ENCODE measurements at regions not wholly inside any gene's neighbourhood (a gene's known extent, or its start where the extent isn't known, plus 50 kb on each side); places are given as distances from the start of the nearest gene placed in this dataset.
"Not testable (repeated sequence)": the region's sequence is repeated elsewhere in the genome, so short reads cannot be mapped to it uniquely, and the experiment has no call there.

DNA sequence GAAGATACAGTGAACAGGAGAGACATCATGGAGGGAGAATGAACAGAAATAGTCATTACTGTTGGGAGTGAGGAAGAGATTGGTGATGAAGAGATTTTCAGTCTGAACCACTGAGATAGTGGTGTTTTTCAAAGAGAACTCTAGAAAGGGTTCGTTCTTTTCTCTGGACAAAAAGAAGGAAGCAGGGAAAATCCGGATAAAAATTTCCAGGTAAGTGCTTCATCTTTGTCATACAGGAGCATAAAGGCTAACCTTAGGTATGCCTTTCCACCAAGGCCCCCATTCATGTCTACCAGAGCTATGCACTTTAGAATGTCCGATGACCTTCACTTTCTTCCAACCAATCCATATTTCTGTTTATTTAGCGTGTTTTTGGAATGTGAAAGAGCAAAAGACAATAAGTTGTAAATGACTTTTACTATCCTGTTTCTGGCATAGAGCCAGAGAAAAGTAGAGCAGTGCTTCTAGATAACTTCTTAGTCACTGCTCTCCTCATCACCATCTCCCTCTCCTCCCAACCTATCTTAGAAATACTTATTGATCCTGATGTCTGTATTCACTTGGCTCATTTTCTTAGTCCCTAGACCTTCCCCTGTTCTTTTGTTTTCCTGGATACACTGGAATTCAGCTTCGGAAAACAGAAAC lies 116.5 kb downstream of the TTC6 start:
- DNase-seq (ENCODE audit: low spot score): no peak

GRCh38 chr14:37712476-37712860 lies 117.0 kb downstream of the TTC6 start:
- not testable (repeated sequence) for DNase-seq (ENCODE audit: low spot score)

GRCh38 chr14:37712976-37713431 lies 117.6 kb downstream of the TTC6 start:
- DNase-seq (ENCODE audit: low spot score): no peak

DNA sequence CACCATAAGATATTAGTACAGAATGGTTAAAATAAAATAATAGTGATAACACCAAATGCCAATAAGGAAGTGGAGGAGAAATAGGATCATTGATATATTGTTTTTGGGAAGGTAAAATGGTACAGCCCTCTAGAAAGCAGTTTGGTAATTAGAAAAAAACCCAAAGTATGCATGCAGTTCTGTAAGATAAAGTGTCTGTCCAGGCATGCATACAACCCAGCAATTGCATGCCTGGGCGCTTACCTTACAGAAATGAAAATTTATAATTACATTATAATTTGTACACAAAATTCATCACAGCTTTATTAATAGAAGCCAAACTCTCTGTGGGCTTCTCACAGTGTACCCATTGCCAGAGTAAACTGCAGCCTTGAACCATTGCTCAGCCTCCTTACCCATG lies 124.7 kb downstream of the TTC6 start:
- DNase-seq (ENCODE audit: low spot score): no peak

DNA sequence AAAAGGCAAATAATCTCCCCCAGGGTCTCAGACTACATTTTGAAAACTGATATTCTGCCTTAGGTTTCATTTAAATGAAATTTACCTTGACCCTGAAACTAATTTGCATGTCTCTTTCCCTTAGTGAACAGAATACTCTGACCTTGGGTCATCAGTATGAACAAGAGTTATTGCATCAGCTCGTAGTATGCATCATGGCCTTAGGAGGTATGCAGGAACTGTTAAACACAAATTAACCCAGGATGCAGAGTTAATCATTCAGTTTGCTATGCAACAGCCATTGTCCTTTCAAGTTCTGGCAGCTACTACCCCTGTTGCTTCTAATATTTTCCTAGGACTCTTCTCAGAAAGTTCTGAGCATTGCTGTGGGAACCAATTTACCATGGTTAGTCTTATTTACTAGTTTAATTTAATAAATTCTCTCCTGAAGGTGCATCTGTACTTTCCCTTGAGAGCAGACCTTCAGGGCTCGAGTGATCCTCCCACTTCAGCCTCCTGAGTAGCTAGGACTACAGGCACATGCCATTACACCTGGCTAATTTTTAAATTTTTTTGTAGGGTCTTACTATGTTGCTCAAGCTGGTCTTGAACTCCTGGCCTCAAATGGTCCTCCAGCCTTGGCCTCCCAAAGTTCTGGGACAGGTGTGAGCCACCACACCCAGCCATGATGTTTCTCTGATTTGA lies 126.7 kb downstream of the TTC6 start:
- DNase-seq (ENCODE audit: low spot score): peak; percentile 89

DNA sequence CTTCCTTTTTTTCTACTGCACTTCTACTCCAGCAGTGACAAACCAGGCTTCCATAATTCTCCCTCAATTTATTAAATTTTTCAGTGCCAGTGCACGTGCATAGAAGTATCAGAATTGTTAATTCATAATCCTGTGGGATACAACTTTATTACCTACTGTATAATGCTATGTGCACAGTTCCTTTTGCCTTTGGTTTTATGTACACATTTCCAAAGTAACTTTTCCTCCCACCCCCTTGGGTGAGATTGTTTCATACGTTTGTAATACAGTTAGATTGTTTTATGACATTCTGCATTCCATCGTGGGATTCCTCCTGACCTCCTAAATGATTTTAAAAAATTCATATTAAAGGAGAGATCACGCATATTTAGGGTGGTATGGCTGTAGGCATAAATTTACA lies 128.1 kb downstream of the TTC6 start:
- DNase-seq (ENCODE audit: low spot score): no peak

DNA sequence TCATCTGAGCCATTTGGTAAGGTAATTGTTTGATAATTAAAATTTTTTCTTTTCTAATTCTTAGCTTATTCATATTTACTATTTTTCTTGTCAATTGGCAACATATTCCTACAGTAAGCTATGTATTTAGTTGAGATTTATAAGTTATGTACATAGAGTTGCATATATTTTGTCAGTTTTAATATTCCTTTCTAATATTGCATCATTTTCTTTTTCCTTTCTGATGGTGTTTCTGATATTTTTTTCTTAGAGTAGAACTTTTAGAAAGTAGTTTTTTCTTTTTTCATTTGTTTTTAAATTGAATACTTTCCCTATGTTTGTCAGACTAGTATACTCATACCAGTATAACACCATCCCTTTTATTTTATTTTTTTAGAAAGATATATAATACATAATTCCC lies 131.3 kb downstream of the TTC6 start:
- no peak for DNase-seq (ENCODE audit: low spot score)

GRCh38 chr14:37729218-37729617 lies 133.8 kb downstream of the TTC6 start:
- DNase-seq (ENCODE audit: low spot score): no peak

GRCh38 chr14:37731094-37731493 lies 135.7 kb downstream of the TTC6 start:
- no peak for DNase-seq (ENCODE audit: low spot score)

DNA sequence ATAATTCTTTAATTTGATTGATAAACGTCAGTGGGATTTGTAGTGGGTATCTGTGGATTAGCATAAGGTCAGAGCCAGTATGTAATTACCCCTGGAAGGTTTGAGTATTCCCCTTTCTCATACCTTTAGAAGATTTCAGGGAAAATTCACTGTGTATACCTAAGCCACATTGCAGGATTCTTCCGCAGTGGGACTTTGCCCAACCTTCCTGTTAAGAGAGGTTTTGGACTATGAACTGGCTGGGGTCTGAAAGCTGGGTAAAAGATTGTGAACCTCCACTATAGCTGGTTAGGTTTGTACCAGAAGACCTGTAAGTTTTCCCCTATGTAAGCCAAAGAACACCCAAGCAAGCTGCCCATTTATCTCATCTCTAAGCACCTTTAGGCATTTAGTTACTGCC lies 150.2 kb downstream of the TTC6 start:
- DNase-seq (ENCODE audit: low spot score): no peak

GRCh38 chr14:37746140-37746832 lies 150.9 kb downstream of the TTC6 start:
- peak; percentile 41 for DNase-seq (ENCODE audit: low spot score)

DNA sequence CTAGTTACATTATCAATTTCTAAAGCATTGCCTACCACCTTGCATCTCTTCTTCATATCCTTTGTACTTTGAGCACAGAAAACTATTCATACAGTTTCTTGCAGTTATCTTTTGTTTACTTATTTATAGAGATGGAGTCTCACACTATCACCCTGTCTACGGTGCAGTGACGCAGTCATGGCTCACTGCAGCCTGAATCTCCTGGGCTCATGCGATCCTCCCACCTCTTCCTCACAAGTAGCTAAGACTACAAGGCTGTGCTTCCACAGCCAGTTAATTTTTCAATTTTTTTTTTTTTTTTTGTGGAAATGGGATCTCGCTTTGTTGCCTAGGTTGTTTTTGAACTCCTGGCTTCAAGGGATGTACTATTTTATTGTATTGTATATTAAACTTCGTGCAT lies 158.0 kb downstream of the TTC6 start:
- no peak for DNase-seq (ENCODE audit: low spot score)

GRCh38 chr14:37760275-37760674 lies 164.8 kb downstream of the TTC6 start:
- not testable (repeated sequence) for DNase-seq (ENCODE audit: low spot score)

DNA sequence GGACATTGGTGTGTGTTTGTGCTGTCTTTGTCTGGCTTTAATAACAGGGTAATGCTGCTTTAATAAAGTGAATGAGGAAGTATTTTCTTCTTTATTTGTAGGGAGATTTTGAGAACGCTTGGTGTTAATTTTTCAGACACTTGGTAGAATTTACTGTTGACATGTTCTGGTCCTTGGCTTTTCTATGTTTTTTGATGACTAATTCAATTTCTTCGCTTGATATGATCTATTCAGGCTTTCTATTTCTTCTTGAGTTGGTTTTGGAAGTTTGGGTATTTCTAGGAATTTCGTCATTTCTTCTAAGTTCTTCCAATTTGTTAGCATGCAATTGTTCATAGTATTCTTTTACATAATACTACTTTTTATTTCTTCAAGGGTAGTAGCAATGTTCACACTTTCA lies 167.8 kb downstream of the TTC6 start:
- DNase-seq (ENCODE audit: low spot score): no peak

DNA sequence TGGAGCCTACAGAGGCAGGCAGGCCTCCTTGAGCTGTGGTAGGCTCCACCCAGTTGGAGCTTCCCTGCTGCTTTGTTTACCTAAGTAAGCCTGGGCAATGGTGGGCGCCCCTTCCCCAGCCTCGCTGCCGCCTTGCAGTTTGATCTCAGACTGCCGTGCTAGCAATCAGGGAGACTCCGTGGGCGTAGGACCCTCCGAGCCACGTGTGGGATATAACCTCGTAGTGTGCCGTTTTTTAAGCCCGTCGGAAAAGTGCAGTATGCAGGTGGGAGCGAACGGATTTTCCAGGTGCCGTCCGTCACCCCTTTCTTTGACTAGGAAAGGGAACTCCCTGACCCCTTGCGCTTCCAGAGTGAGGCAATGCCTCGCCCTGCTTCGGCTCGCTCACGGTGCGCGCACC lies 176.9 kb downstream of the TTC6 start:
- not testable (repeated sequence) for DNase-seq (ENCODE audit: low spot score)

DNA sequence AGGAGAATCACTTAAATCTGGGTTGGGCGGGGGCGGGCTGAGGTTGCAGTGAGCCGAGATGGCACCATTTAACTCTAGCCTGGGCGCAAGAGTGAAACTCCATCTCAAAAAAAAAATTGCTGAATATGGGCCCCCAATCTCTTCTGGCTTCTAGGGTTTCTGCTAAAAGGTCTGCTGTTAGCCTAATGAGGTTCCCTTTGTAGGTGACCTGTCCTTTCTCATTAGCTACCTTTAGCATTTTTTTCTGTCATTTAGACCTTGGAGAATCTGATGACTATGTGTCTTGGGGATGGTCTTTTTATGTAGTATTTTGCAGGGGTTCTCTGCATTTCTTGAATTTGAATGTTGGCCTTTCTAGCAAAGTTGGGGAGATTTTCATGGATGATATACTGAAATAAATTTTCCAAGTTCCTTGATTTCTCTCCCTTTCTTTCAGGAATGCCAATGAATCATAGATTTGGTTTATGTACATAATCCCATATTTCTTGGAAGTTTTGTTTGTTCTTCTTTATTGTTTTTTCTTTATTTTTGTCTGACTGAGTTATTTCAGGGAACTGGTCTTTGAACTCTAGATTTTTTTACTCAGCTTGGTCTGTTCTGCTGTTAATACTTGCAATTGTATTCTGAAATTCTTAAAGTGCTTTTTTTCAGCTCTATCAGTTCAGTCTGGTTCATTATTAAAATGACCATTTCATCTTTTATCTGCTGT lies 181.5 kb downstream of the TTC6 start:
- no peak for DNase-seq (ENCODE audit: low spot score)

GRCh38 chr14:37778135-37778943 lies 182.9 kb downstream of the TTC6 start:
- DNase-seq (ENCODE audit: low spot score): no peak

DNA sequence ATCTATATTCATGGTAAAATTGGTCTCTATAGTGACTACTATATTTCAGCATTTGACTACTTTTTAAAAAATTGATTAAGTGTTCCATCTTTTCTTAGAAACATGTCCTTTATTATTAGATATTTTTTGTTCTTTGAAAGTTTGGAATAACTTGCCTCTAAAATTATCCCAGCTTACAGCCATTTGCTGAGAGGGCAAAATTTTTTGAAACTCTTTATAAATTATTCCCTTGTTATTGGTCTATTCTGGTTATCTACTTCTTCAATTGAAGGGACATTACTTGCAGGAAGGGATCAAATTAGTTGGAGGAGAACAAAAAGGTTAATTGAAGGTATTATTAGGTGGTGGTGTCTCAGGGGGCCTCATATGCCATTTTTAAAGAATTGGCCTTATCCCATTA lies 184.1 kb downstream of the TTC6 start:
- no peak for DNase-seq (ENCODE audit: low spot score)

DNA sequence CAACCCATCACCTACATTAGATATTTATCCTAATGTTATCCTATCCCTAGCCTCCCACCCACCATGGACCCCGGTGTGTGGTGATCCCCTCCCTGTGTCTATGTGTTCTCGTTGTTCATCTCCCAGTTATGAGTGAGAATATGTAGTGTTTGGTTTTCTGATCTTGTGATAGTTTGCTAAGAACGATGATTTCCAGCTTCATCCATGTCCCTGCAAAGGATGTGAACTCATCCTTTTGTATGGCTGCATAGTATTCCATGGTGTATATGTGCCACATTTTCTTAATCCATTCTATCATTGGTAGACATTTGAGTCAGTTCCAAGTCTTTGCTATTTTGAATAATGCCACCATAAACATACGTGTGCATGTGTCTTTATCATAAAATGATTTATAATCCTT lies 185.3 kb downstream of the TTC6 start:
- DNase-seq (ENCODE audit: low spot score): not testable (repeated sequence)

DNA sequence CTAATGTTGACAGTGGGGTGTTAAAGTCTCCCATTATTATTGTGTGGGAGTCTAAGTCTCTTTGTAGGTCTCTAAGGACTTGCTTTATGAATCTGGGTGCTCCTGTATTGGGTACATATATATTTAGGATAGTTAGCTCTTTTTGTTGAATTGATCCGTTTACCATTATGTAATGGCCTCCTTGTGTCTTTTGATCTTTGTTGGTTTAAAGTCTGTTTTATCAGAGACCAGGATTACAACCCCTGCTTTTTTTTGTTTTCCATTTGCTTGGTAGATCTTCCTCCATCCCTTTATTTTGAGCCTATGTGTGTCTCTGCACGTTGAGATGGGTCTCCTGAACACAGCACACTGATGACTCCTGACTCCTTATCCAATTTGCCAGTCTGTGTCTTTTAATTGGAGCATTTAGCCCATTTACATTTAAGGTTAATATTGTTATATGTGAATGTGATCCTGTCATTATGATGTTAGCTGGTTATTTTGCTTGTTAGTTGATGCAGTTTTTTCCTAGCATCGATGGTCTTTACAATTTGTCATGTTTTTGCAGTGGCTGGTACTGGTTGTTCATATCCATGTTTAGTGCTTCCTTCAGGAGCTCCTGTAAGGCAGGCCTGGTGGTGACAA lies 188.9 kb downstream of the TTC6 start:
- DNase-seq (ENCODE audit: low spot score): not testable (repeated sequence)

DNA sequence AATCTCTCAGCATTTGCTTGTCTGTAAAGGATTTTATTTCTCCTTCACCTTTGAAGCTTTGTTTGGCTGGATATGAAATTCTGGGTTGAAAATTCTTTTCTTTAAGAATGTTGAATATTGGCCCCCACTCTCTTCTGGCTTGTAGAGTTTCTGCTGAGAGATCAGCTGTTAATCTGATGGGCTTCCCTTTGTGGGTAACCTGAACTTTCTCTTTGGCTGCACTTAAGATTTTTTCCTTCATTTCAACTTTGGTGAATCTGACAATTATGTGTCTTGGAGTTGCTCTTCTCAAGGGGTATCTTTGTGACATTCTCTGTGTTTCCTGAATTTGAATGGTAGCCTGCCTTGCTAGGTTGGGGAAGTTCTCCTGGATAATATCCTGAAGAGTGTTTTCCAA lies 189.4 kb downstream of the TTC6 start:
- DNase-seq (ENCODE audit: low spot score): not testable (repeated sequence)
